ENCODE measurements at regions not wholly inside any gene's neighbourhood (a gene's known extent, or its start where the extent isn't known, plus 50 kb on each side); places are given as distances from the start of the nearest gene placed in this dataset.

GRCh38 chr17:5815396-5815795 lies 231.1 kb upstream of the NLRP1 start (continued):
- TF ChIP-seq CTCF (conservative IDR thresholded peaks at IDR 0.05; ENCODE audit: low read depth in 2 of 2) (no peak), ETS1 (IDR thresholded peaks at IDR 0.05) (no peak), EZH2 (IDR thresholded peaks at IDR 0.05; ENCODE audit: low read depth, unreplicated experiment) (no peak), EZH2phosphoT487 (IDR thresholded peaks at IDR 0.05; ENCODE audit: unreplicated experiment) (no peak), ZNF114 (CRISPR knock-in tag; IDR thresholded peaks at IDR 0.05) (no peak), CREB1 (CRISPR knock-in tag; IDR thresholded peaks at IDR 0.05; ENCODE audit: low read depth) (no peak), POLR2AphosphoS5 (IDR thresholded peaks at IDR 0.05; ENCODE audit: low read depth) (no peak)

- Mint-ChIP-seq H3K9me3 (peaks cover 18% of the 10 kb centered on the region), H3K36me3 (ENCODE audit: low read depth) (peaks cover 17% of the 10 kb centered on the region), H3K4me1 (peaks cover 24% of the 10 kb centered on the region), H3K27ac (no peak overlapping the region), H3K4me3 (no peak overlapping the region), H3K27me3 (ENCODE audit: insufficient read depth, low read depth, poor library complexity) (peaks cover 3% of the 10 kb centered on the region)
- Histone ChIP-seq H3K4me3 (no peak overlapping the region), H3K4me2 (no peak overlapping the region), H3K27me3 (ENCODE audit: insufficient read depth) (no peaks in the 10 kb centered on the region), H3K9me2 (ENCODE audit: insufficient read depth) (no peaks in the 10 kb centered on the region), H3K36me3 (ENCODE audit: insufficient read depth) (peaks cover 4% of the 10 kb centered on the region; the same call in 1 of the 2 replicates), H4K20me1 (replicated peaks; ENCODE audit: insufficient read depth) (no peaks in the 10 kb centered on the region), H3K27ac (ENCODE audit: low read depth) (no peak overlapping the region), H2AFZ (no peak overlapping the region), H3K79me2 (replicated peaks; ENCODE audit: insufficient read depth) (no peaks in the 10 kb centered on the region), H3K4me1 (ENCODE audit: insufficient read depth) (peaks cover 13% of the 10 kb centered on the region; the same call in 1 of the 2 replicates), H3F3A (replicated peaks; ENCODE audit: low read depth) (no peaks in the 10 kb centered on the region)
- TF ChIP-seq ZNF114 (CRISPR knock-in tag; IDR thresholded peaks at IDR 0.05): no peak
- no peak for TF ChIP-seq REST (IDR thresholded peaks at IDR 0.05; ENCODE audit: unreplicated experiment)
- TF ChIP-seq EZH2 (IDR thresholded peaks at IDR 0.05; ENCODE audit: low read depth, unreplicated experiment): no peak
- TF ChIP-seq ZNF462 (CRISPR knock-in tag; IDR thresholded peaks at IDR 0.05): no peak
- TF ChIP-seq STAT1 (IDR thresholded peaks at IDR 0.05; ENCODE audit: unreplicated experiment): no peak
- no peak for TF ChIP-seq NANOG (IDR thresholded peaks at IDR 0.05; ENCODE audit: borderline replicate concordance)
- DNase-seq (ENCODE audit: low spot score) (no peak), ATAC-seq (peak; percentile 37)
Measured at GRCh38 chr17:5816491-5817070, 232.3 kb upstream of the NLRP1 start.
